ENCODE measurements at regions not wholly inside any gene's neighbourhood (a gene's known extent, or its start where the extent isn't known, plus 50 kb on each side); places are given as distances from the start of the nearest gene placed in this dataset.

- no peak for TF ChIP-seq CTCF (IDR thresholded peaks at IDR 0.05)
- TF ChIP-seq TCF7L2 (IDR thresholded peaks at IDR 0.05; ENCODE audit: low read depth, low read length), result no peak
- no peak for TF ChIP-seq POLR2AphosphoS5 (IDR thresholded peaks at IDR 0.05; ENCODE audit: low read depth, low read length)
Measured at GRCh38 chr2:6564326-6564725, 301.4 kb downstream of the CMPK2 start.
